ENCODE measurements at regions not wholly inside any gene's neighbourhood (a gene's known extent, or its start where the extent isn't known, plus 50 kb on each side); places are given as distances from the start of the nearest gene placed in this dataset.

GRCh38 chr9:89889865-89890264, 285.1 kb downstream of the GADD45G start:
- TF ChIP-seq GATA3 (IDR thresholded peaks at IDR 0.05; ENCODE audit: low read depth, low read length) (no peak), GATA2 (IDR thresholded peaks at IDR 0.05; ENCODE audit: low read depth, low read length) (no peak)

Data from SH-SY5Y (cell line).